T-helper 9 cell (primary cell): ENCODE measurements at regions not wholly inside any gene's neighbourhood (a gene's known extent, or its start where the extent isn't known, plus 50 kb on each side); places are given as distances from the start of the nearest gene placed in this dataset.
"Not testable (repeated sequence)": the region's sequence is repeated elsewhere in the genome, so short reads cannot be mapped to it uniquely, and the experiment has no call there.

Experiments
- DNase-seq: peaks from one replicate; pipeline ENCODE4 v3.0.0-alpha.2; 2020

GRCh38 chr21:27802816-27803475, 836.1 kb upstream of the ADAMTS5 start:
- no peak for DNase-seq

GRCh38 chr21:27799861-27800260, 833.0 kb upstream of the ADAMTS5 start:
- DNase-seq: no peak

- DNase-seq: no peak
Observed at GRCh38 chr21:27796106-27796505, 829.2 kb upstream of the ADAMTS5 start.

GRCh38 chr21:27795418-27795817, 828.5 kb upstream of the ADAMTS5 start:
- no peak for DNase-seq

GRCh38 chr21:27793901-27794300, 827.0 kb upstream of the ADAMTS5 start:
- DNase-seq: no peak

- DNase-seq: no peak
Observed at GRCh38 chr21:27787046-27787445, 820.2 kb upstream of the ADAMTS5 start.

GRCh38 chr21:27779606-27780005, 812.7 kb upstream of the ADAMTS5 start:
- no peak for DNase-seq

GRCh38 chr21:27776925-27777553, 810.2 kb upstream of the ADAMTS5 start:
- no peak for DNase-seq

- no peak for DNase-seq
Observed at GRCh38 chr21:27772816-27773215, 805.9 kb upstream of the ADAMTS5 start.

GRCh38 chr21:27771938-27772483, 805.1 kb upstream of the ADAMTS5 start:
- DNase-seq: no peak

GRCh38 chr21:27769763-27770162, 802.9 kb upstream of the ADAMTS5 start:
- DNase-seq: no peak

GRCh38 chr21:27768046-27768637, 801.3 kb upstream of the ADAMTS5 start:
- not testable (repeated sequence) for DNase-seq

- DNase-seq: no peak
Observed at GRCh38 chr21:27764056-27764455, 797.2 kb upstream of the ADAMTS5 start.

GRCh38 chr21:27761623-27762022, 794.7 kb upstream of the ADAMTS5 start:
- no peak for DNase-seq

- DNase-seq: no peak
Observed at GRCh38 chr21:27759820-27760219, 792.9 kb upstream of the ADAMTS5 start.

- DNase-seq: no peak
Observed at GRCh38 chr21:27759091-27759659, 792.3 kb upstream of the ADAMTS5 start.

- no peak for DNase-seq
Observed at GRCh38 chr21:27756191-27756590, 789.3 kb upstream of the ADAMTS5 start.

GRCh38 chr21:27743971-27744564, 777.2 kb upstream of the ADAMTS5 start:
- DNase-seq: no peak

GRCh38 chr21:27741736-27742135, 774.8 kb upstream of the ADAMTS5 start:
- no peak for DNase-seq

- no peak for DNase-seq
Observed at GRCh38 chr21:27740084-27740483, 773.2 kb upstream of the ADAMTS5 start.

GRCh38 chr21:27739187-27739586, 772.3 kb upstream of the ADAMTS5 start:
- no peak for DNase-seq

- DNase-seq: no peak
Observed at GRCh38 chr21:27735699-27736098, 768.8 kb upstream of the ADAMTS5 start.

GRCh38 chr21:27734146-27734545, 767.3 kb upstream of the ADAMTS5 start:
- no peak for DNase-seq
